ENCODE measurements at regions not wholly inside any gene's neighbourhood (a gene's known extent, or its start where the extent isn't known, plus 50 kb on each side); places are given as distances from the start of the nearest gene placed in this dataset.
A peak's percentile ranks its signal among the peaks of the same experiment; 100 is the strongest.
"Not testable (repeated sequence)": the region's sequence is repeated elsewhere in the genome, so short reads cannot be mapped to it uniquely, and the experiment has no call there.

- no peak overlapping the region for H3K4me3 ChIP-seq (ENCODE audit: low read length in 2 of 2)
- H3K27ac Mint-ChIP-seq = peak overlapping the region in 2 of 7 donors; percentile 4 to 36
- no peaks in the 10 kb centered on the region for H3K4me1 ChIP-seq (ENCODE audit: insufficient read depth, low read length)
- peaks cover 0 to 6% (median under 1%) of the 10 kb centered on the region in 8 donors for H3K9me3 Mint-ChIP-seq
- no peak overlapping the region for H3K27ac ChIP-seq (ENCODE audit: low read depth, low read length)
- H3K36me3 ChIP-seq (ENCODE audit: insufficient read depth, low read length) = peaks cover 46% of the 10 kb centered on the region
- no peak overlapping the region for H3K4me3 Mint-ChIP-seq
- intact Hi-C loops (cut with micrococcal nuclease) = no loop called here
- H3K27me3 Mint-ChIP-seq = no peaks in the 10 kb centered on the region
- ChIA-PET CTCF (ENCODE audit: partially characterized antibody) (interaction anchor here (0.6 kb wide), 2 partner anchors 18 to 73 kb away, joined by 4 read pairs; no protein-coding TSS in a partner anchor), POLR2A (ENCODE audit: partially characterized antibody) (no interaction called here)
- H3K9me3 ChIP-seq (ENCODE audit: control insufficient read depth in 1 of 2, low read length in 2 of 2) = no peaks in the 10 kb centered on the region
- peaks cover 0 to 1% (median 0%) of the 10 kb centered on the region in 4 donors for H3K4me1 Mint-ChIP-seq
- H3K27me3 ChIP-seq (ENCODE audit: insufficient read depth, low read length) = no peaks in the 10 kb centered on the region
- peaks cover 62 to 66% of the 10 kb centered on the region in 2 donors for H3K36me3 Mint-ChIP-seq
- DNase-seq = no peak
These were observed 69.7 kb downstream of the IARS1 start for GRCh38 chr9:92223758-92224157.

- H3K36me3 Mint-ChIP-seq = peaks cover 60% of the 10 kb centered on the region in 2 donors
- peaks cover 0 to 2% (median 0%) of the 10 kb centered on the region in 8 donors for H3K9me3 Mint-ChIP-seq
- H3K4me1 Mint-ChIP-seq = no peaks in the 10 kb centered on the region
- Histone ChIP-seq H3K4me3 (ENCODE audit: low read length in 2 of 2) (no peak overlapping the region), H3K27ac (ENCODE audit: low read depth, low read length) (no peak overlapping the region), H3K36me3 (ENCODE audit: insufficient read depth, low read length) (peaks cover 44% of the 10 kb centered on the region), H3K4me1 (ENCODE audit: insufficient read depth, low read length) (no peaks in the 10 kb centered on the region), H3K9me3 (ENCODE audit: control insufficient read depth in 1 of 2, low read length in 2 of 2) (no peaks in the 10 kb centered on the region), H3K27me3 (ENCODE audit: insufficient read depth, low read length) (no peaks in the 10 kb centered on the region)
- H3K27ac Mint-ChIP-seq = peak overlapping the region in 1 of 7 donors; percentile 43
- no peaks in the 10 kb centered on the region for H3K27me3 Mint-ChIP-seq
- ChIA-PET CTCF (ENCODE audit: partially characterized antibody) (no interaction called here), POLR2A (ENCODE audit: partially characterized antibody) (no interaction called here)
- no peak for DNase-seq
- H3K4me3 Mint-ChIP-seq = no peak overlapping the region
- intact Hi-C loops (cut with micrococcal nuclease) = no loop called here
These were observed 84.6 kb downstream of the IARS1 start for GRCh38 chr9:92208693-92209524.

DNA sequence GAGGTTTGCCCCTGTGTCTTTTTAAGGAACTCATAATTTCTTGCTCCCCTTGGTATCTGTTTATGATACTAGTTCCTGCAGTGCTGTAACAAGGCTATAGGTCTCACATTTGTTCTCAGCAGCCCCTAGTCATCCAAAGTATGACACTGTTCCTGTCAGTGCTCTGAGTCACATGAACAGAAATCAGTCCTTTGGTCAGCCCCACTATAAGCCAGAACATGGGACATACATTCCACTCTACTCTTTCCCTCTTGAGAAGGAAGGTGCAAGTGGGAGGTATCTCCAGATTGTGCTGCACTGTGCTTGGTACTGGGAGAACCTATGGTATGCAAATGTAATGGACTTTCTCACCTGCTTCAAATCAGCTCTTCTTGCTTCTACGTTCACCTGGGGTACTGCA, 87.0 kb downstream of the IARS1 start:
- Histone ChIP-seq H3K9me3 (ENCODE audit: control insufficient read depth in 1 of 2, low read length in 2 of 2) (no peaks in the 10 kb centered on the region), H3K4me3 (ENCODE audit: low read length in 2 of 2) (no peak overlapping the region), H3K27ac (ENCODE audit: low read depth, low read length) (no peak overlapping the region), H3K36me3 (ENCODE audit: insufficient read depth, low read length) (peaks cover 24% of the 10 kb centered on the region), H3K27me3 (ENCODE audit: insufficient read depth, low read length) (no peaks in the 10 kb centered on the region), H3K4me1 (ENCODE audit: insufficient read depth, low read length) (no peaks in the 10 kb centered on the region)
- ChIA-PET POLR2A (ENCODE audit: partially characterized antibody) (no interaction called here), CTCF (ENCODE audit: partially characterized antibody) (no interaction called here)
- peaks cover 38 to 40% of the 10 kb centered on the region in 2 donors for H3K36me3 Mint-ChIP-seq
- intact Hi-C loops (cut with micrococcal nuclease) = no loop called here
- no peaks in the 10 kb centered on the region for H3K4me1 Mint-ChIP-seq
- H3K4me3 Mint-ChIP-seq = no peak overlapping the region
- DNase-seq = no peak
- peak overlapping the region in 2 of 7 donors; percentile 2 to 51 for H3K27ac Mint-ChIP-seq
- peaks cover 0 to 2% (median 0%) of the 10 kb centered on the region in 8 donors for H3K9me3 Mint-ChIP-seq
- H3K27me3 Mint-ChIP-seq = no peaks in the 10 kb centered on the region

GRCh38 chr9:92203887-92204286, 88.7 kb upstream of the SPTLC1 start:
- DNase-seq; H3K4me3 ChIP-seq (ENCODE audit: low read length in 2 of 2); CTCF ChIA-PET (ENCODE audit: partially characterized antibody); H3K27me3 Mint-ChIP-seq; H3K27me3 ChIP-seq (ENCODE audit: insufficient read depth, low read length); H3K4me3 Mint-ChIP-seq; H3K36me3 ChIP-seq (ENCODE audit: insufficient read depth, low read length); H3K4me1 ChIP-seq (ENCODE audit: insufficient read depth, low read length); H3K4me1 Mint-ChIP-seq; H3K9me3 ChIP-seq (ENCODE audit: control insufficient read depth in 1 of 2, low read length in 2 of 2); intact Hi-C loops (cut with micrococcal nuclease); H3K9me3 Mint-ChIP-seq; H3K27ac ChIP-seq (ENCODE audit: low read depth, low read length); H3K27ac Mint-ChIP-seq: not testable (repeated sequence)
- POLR2A ChIA-PET (ENCODE audit: partially characterized antibody) = interaction anchor here (0.6 kb wide), 1 partner anchor 549 kb away, joined by 3 read pairs; no protein-coding TSS in a partner anchor
- H3K36me3 Mint-ChIP-seq = peaks cover 12 to 14% of the 10 kb centered on the region in 2 donors

- H3K9me3 Mint-ChIP-seq = peaks cover 0 to 26% (median 11%) of the 10 kb centered on the region in 8 donors
- H3K27ac Mint-ChIP-seq; CTCF ChIA-PET (ENCODE audit: partially characterized antibody); H3K36me3 Mint-ChIP-seq; H3K4me1 ChIP-seq (ENCODE audit: insufficient read depth, low read length); POLR2A ChIA-PET (ENCODE audit: partially characterized antibody); H3K9me3 ChIP-seq (ENCODE audit: control insufficient read depth in 1 of 2, low read length in 2 of 2); H3K4me3 Mint-ChIP-seq; H3K4me3 ChIP-seq (ENCODE audit: low read length in 2 of 2); H3K4me1 Mint-ChIP-seq; H3K27ac ChIP-seq (ENCODE audit: low read depth, low read length); intact Hi-C loops (cut with micrococcal nuclease); DNase-seq; H3K36me3 ChIP-seq (ENCODE audit: insufficient read depth, low read length); H3K27me3 ChIP-seq (ENCODE audit: insufficient read depth, low read length); H3K27me3 Mint-ChIP-seq: not testable (repeated sequence)
These were observed 83.0 kb upstream of the SPTLC1 start for GRCh38 chr9:92198237-92198636.

DNA sequence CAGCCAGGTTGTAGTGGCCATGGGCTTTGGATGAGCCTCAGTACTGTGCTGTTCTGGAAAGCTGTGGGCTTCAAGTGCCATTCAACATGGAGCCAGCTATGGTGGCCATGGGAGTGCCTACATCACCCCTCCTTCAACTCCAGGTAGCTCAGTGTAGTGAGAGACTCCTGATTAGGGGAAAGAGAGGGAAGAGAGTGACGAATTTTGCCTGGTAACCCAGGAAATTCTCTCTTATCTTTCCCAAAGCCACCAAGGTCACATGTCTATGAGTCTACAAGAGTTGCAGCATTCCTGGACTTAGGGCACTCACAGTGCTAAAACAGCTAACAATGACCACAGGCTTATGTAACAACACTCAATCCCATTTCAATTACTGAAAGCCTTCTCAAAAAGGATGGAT, 81.7 kb upstream of the SPTLC1 start:
- Histone ChIP-seq H3K9me3 (ENCODE audit: control insufficient read depth in 1 of 2, low read length in 2 of 2) (no peaks in the 10 kb centered on the region), H3K36me3 (ENCODE audit: insufficient read depth, low read length) (no peaks in the 10 kb centered on the region), H3K4me1 (ENCODE audit: insufficient read depth, low read length) (no peaks in the 10 kb centered on the region), H3K27me3 (ENCODE audit: insufficient read depth, low read length) (no peaks in the 10 kb centered on the region), H3K4me3 (ENCODE audit: low read length in 2 of 2) (no peak overlapping the region), H3K27ac (ENCODE audit: low read depth, low read length) (no peak overlapping the region)
- no peaks in the 10 kb centered on the region for H3K36me3 Mint-ChIP-seq
- intact Hi-C loops (cut with micrococcal nuclease) = no loop called here
- H3K4me3 Mint-ChIP-seq = no peak overlapping the region
- DNase-seq = no peak
- ChIA-PET POLR2A (ENCODE audit: partially characterized antibody) (no interaction called here), CTCF (ENCODE audit: partially characterized antibody) (interaction anchor here (0.7 kb wide), 1 partner anchor 9 kb away, joined by 3 read pairs; no protein-coding TSS in a partner anchor)
- H3K9me3 Mint-ChIP-seq = peaks cover 0 to 26% (median 11%) of the 10 kb centered on the region in 8 donors
- no peaks in the 10 kb centered on the region for H3K4me1 Mint-ChIP-seq
- H3K27ac Mint-ChIP-seq = no peak overlapping the region
- peaks cover 5 to 10% of the 10 kb centered on the region in 2 donors for H3K27me3 Mint-ChIP-seq

GRCh38 chr9:92196400-92196799, 81.2 kb upstream of the SPTLC1 start:
- Histone ChIP-seq H3K4me3 (ENCODE audit: low read length in 2 of 2) (no peak overlapping the region), H3K4me1 (ENCODE audit: insufficient read depth, low read length) (no peaks in the 10 kb centered on the region), H3K27me3 (ENCODE audit: insufficient read depth, low read length) (no peaks in the 10 kb centered on the region), H3K9me3 (ENCODE audit: control insufficient read depth in 1 of 2, low read length in 2 of 2) (no peaks in the 10 kb centered on the region), H3K27ac (ENCODE audit: low read depth, low read length) (no peak overlapping the region), H3K36me3 (ENCODE audit: insufficient read depth, low read length) (no peaks in the 10 kb centered on the region)
- intact Hi-C loops (cut with micrococcal nuclease) = no loop called here
- peaks cover 5 to 13% of the 10 kb centered on the region in 2 donors for H3K27me3 Mint-ChIP-seq
- DNase-seq = no peak
- peaks cover 0 to 26% (median 11%) of the 10 kb centered on the region in 8 donors for H3K9me3 Mint-ChIP-seq
- POLR2A ChIA-PET (ENCODE audit: partially characterized antibody) = no interaction called here
- CTCF ChIA-PET (ENCODE audit: partially characterized antibody) = interaction anchor here (0.7 kb wide), 1 partner anchor 9 kb away, joined by 3 read pairs; no protein-coding TSS in a partner anchor
- no peak overlapping the region for H3K4me3 Mint-ChIP-seq
- H3K36me3 Mint-ChIP-seq = no peaks in the 10 kb centered on the region
- no peak overlapping the region for H3K27ac Mint-ChIP-seq
- no peaks in the 10 kb centered on the region for H3K4me1 Mint-ChIP-seq

Data from CD4-positive, alpha-beta memory T cell (primary cell).